PC-9 (cell line): ENCODE measurements at regions not wholly inside any gene's neighbourhood (a gene's known extent, or its start where the extent isn't known, plus 50 kb on each side); places are given as distances from the start of the nearest gene placed in this dataset.

Experiments
- EZH2 ChIP-seq: fragments of 200-600 bp; sonication (generic); IDR thresholded peaks from 2 replicates; pipeline ENCODE4 v1.8.0; 2017; ENCODE audit warnings: antibody characterized with exemption, low read depth
- TF ChIP-seq, protein P1 (sequence below): fragments of 200-600 bp; sonication (generic); conservative IDR thresholded peaks from 2 replicates; pipeline ENCODE4 v1.6.1; 2017; ENCODE audit warnings: mixed run types, antibody characterized with exemption, mild to moderate bottlenecking, moderate library complexity

DNA sequence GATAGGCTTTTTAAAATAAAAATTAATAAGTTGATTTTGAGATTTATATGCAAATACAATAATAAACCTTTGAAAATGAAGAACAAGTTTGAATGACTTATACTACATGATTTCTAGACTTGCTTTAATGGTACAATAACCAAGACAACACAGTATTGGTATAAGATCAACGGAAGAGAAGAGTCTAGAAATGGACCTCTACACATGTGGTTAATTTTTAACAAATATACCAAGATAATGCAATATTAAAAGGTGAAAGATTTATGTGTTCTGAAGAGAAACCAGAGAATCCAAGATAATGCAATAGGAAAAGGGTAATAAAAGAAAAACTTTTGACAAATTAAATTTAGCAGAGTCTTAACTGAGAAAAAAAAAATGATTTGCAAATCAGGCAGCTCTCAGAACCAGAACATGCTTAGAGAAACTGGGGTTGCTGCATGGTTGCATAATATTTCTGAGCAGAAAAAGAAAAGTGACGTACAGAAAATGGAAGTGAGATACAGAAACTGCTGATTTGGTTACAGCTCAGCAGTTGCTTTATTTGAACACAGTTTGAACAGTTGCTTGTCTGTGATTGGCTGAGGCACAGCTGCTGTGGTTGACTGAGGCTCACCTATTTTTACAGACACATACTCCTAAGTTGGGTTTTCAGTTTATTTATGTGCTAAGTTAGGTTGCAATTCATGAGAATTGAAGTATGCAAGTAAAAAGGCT is 365.9 kb downstream of the CRPPA start:
- TF ChIP-seq, protein P1, sequence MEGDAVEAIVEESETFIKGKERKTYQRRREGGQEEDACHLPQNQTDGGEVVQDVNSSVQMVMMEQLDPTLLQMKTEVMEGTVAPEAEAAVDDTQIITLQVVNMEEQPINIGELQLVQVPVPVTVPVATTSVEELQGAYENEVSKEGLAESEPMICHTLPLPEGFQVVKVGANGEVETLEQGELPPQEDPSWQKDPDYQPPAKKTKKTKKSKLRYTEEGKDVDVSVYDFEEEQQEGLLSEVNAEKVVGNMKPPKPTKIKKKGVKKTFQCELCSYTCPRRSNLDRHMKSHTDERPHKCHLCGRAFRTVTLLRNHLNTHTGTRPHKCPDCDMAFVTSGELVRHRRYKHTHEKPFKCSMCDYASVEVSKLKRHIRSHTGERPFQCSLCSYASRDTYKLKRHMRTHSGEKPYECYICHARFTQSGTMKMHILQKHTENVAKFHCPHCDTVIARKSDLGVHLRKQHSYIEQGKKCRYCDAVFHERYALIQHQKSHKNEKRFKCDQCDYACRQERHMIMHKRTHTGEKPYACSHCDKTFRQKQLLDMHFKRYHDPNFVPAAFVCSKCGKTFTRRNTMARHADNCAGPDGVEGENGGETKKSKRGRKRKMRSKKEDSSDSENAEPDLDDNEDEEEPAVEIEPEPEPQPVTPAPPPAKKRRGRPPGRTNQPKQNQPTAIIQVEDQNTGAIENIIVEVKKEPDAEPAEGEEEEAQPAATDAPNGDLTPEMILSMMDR: no peak
- no peak for TF ChIP-seq EZH2
